ENCODE measurements at regions not wholly inside any gene's neighbourhood (a gene's known extent, or its start where the extent isn't known, plus 50 kb on each side); places are given as distances from the start of the nearest gene placed in this dataset.

DNA sequence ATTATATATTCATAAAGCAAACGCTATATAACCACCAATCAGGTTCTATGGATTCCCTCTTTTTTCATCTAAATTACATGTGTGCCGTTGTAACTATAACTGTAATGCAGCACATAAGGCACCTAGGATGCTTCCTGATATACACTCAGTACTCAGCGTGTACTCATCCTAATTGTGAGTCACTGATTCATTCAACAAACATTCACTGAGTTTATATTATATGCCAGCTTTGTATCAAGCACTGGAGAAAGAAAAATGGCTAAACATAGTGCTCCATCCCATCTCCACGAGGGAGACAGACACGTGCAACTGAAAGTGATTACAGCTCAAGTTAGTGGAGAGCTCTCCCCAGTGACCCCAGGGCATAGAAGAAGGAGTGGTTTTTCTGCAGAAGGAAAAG lies 49.9 kb upstream of the SYN3 start:
- ATAC-seq (no peak), FAIRE-seq (no peak), DNase-seq (ENCODE audit: low spot score) (no peak)
- Histone ChIP-seq H3K36me3 (replicated peaks in 1 of 2; ENCODE audit: control insufficient read depth in 1 of 2, insufficient read depth in 2 of 2, low read length in 2 of 2) (no peaks in the 10 kb centered on the region), H3K4me3 (replicated peaks in 1 of 3; ENCODE audit: insufficient read depth in 1 of 3, low read depth in 2 of 3, low read length in 3 of 3) (no peak overlapping the region), H2AFZ (ENCODE audit: low read length) (no peak overlapping the region), H3K4me2 (ENCODE audit: low read depth, low read length) (no peak overlapping the region), H3K9me3 (ENCODE audit: low read length) (no peaks in the 10 kb centered on the region), H3K27ac (ENCODE audit: extremely low read length, insufficient read depth, low read length) (no peak overlapping the region), H4K20me1 (ENCODE audit: insufficient read depth, low read length) (no peaks in the 10 kb centered on the region), H3K79me2 (ENCODE audit: insufficient read depth, low read length) (no peaks in the 10 kb centered on the region), H3K9ac (ENCODE audit: insufficient read depth, low read depth, low read length) (no peak overlapping the region), H3K27me3 (ENCODE audit: control insufficient read depth in 1 of 2, insufficient read depth in 2 of 2, low read length in 2 of 2) (peaks cover 0 to 29% of the 10 kb centered on the region in 2 experiments; a peak in 4 of 5 replicates), H3K4me1 (ENCODE audit: insufficient read depth, low read length) (no peaks in the 10 kb centered on the region)
- 1% methylated on average over 5 of the region's 5 CpGs for WGBS (ENCODE audit: low lambda C conversion rate)
- no TSS peak for BruUV-seq (replicated peaks)
- intact Hi-C loops (cut with micrococcal nuclease; ENCODE audit: unreplicated experiment) = no loop called here
- CTCF ChIA-PET (ENCODE audit: low intra/inter-chr PET ratio, low total read pairs) = no interaction called here
- TF ChIP-seq ZNF326 (CRISPR knock-in tag; IDR thresholded peaks at IDR 0.05; ENCODE audit: borderline replicate concordance) (no peak), FOXJ3 (CRISPR knock-in tag; IDR thresholded peaks at IDR 0.05; ENCODE audit: borderline replicate concordance) (no peak), RELA (CRISPR knock-in tag; IDR thresholded peaks at IDR 0.05) (no peak)
- in situ Hi-C loops (cut with HindIII; ENCODE audit: extremely low pct_ligation_motif_present, low pct_unique_long_range_greater_than_20kb) = no loop called here
- POLR2A ChIA-PET = no interaction called here

Small RNAs in the stretch of these regions (small RNA-seq; reads per million reads assigned to genes)
- gene Z82198.3 (ENCODE audit: insufficient read depth in 2 of 3, insufficient read length in 3 of 3, low read depth in 2 of 3, low replicate concordance in 1 of 3) = 0 reads per million in 3 experiments

Measured in HepG2 (cell line).